HCT116 (cell line): ENCODE measurements at regions not wholly inside any gene's neighbourhood (a gene's known extent, or its start where the extent isn't known, plus 50 kb on each side); places are given as distances from the start of the nearest gene placed in this dataset.

Experiments used
- ATAC-seq: fragments of 200-7000 bp; cut with Tn5 transposase; 2 replicates; pipeline ENCODE4 v1.9.1; 2020; ENCODE audit warnings: mild to moderate bottlenecking, moderate library complexity
- BruUV-seq: library from RNA; stranded (reverse); fragments of 400-500 nt; replicated peaks from 2 replicates; lab custom pipeline; 2021; lab: Mats Ljungman, UMichigan
- CTCF ChIA-PET: fragments of 300-600 bp; sonication (Branson Sonifier 250); formaldehyde crosslinking; loops from one replicate; lab custom pipeline; 2021; ENCODE audit warnings: antibody characterized with exemption; lab: Charles Lee
- POLR2A ChIA-PET: fragments of 300-600, 350-600 bp; sonication (Branson Sonifier 250); formaldehyde crosslinking; loops from one replicate; lab custom pipeline; 2021; ENCODE audit warnings: antibody characterized with exemption; lab: Charles Lee
- RAD21 ChIA-PET, 2 experiments: fragments of 300-600 bp; sonication (Branson Sonifier 250); formaldehyde crosslinking; loops; one replicate each; lab custom pipeline; 2023; ENCODE audit warnings: low total read pairs in 2 of 2; ENCODE audit not compliant: uncharacterized antibody in 2 of 2, unreplicated experiment in 2 of 2, low non-redundant PET in 1 of 2; lab: Charles Lee
- DNase-seq: peaks from one replicate; pipeline ENCODE4 v3.0.0-alpha.2; 2010; ENCODE audit warnings: low read depth, low spot score
- H2AFZ ChIP-seq: fragments of 200-600 bp; shearing (Covaris generic), sonication (generic); 2 replicates; pipeline ENCODE4 v1.6.1; 2017; ENCODE audit warnings: low read depth, mixed run types, mixed read lengths, antibody characterized with exemption, low read length; ENCODE audit not compliant: poor library complexity, severe bottlenecking
- H3K27ac ChIP-seq: 2 replicates; pipeline ENCODE4 v1.5.1; 2012; ENCODE audit warnings: low read depth, low read length
- H3K27me3 ChIP-seq: fragments of 200-600 bp; sonication (generic); 2 replicates; pipeline ENCODE4 v1.6.1; 2016; ENCODE audit warnings: mixed run types, low read length, mixed read lengths; ENCODE audit not compliant: insufficient read depth
- H3K36me3 ChIP-seq, 2 experiments: fragments of 200-500 bp in 1 of 2; fragments of 200-600 bp in 1 of 2; sonication (Bioruptor generic) in 1 of 2; sonication (generic) in 1 of 2; 2 replicates each; pipeline versions ENCODE4 v1.5.1 to v1.6.1; 2014 to 2016; ENCODE audit warnings: low read length in 2 of 2, inconsistent platforms in 1 of 2, mixed read lengths in 1 of 2, mixed run types in 1 of 2; ENCODE audit not compliant: insufficient read depth in 2 of 2, control insufficient read depth in 1 of 2
- H3K4me1 ChIP-seq, 2 experiments: fragments of 200-600 bp in 1 of 2; sonication (generic) in 1 of 2; 2 replicates each; pipeline versions ENCODE4 v1.5.1 to v1.6.1; 2012 to 2017; ENCODE audit warnings: low read length in 2 of 2, inconsistent platforms in 1 of 2, mild to moderate bottlenecking in 1 of 2, mixed read lengths in 1 of 2, mixed run types in 1 of 2, moderate library complexity in 1 of 2; ENCODE audit not compliant: insufficient read depth in 2 of 2, control insufficient read depth in 1 of 2
- H3K4me2 ChIP-seq: fragments of 200-600 bp; sonication (generic); 2 replicates; pipeline ENCODE4 v1.6.1; 2017; ENCODE audit warnings: mixed run types, low read length, mixed read lengths
- H3K4me3 ChIP-seq, 2 experiments: fragments of 200-600 bp in 1 of 2; sonication (generic) in 1 of 2; replicated peaks in 1 of 2; 2 replicates each; pipeline ENCODE4 v1.5.1; 2011 to 2016; ENCODE audit warnings: low read length in 2 of 2, control low read depth in 1 of 2, low read depth in 1 of 2, mild to moderate bottlenecking in 1 of 2, mixed read lengths in 1 of 2, mixed run types in 1 of 2
- H3K79me2 ChIP-seq: fragments of 200-600 bp; sonication (generic); 2 replicates; pipeline ENCODE4 v1.6.1; 2017; ENCODE audit warnings: mild to moderate bottlenecking, mixed run types, low read length, moderate library complexity, mixed read lengths; ENCODE audit not compliant: insufficient read depth
- H3K9ac ChIP-seq: fragments of 200-600 bp; sonication (generic); 2 replicates; pipeline ENCODE4 v1.6.1; 2016; ENCODE audit warnings: low read length, mixed read lengths
- H3K9me2 ChIP-seq: fragments of 200-600 bp; sonication (generic), shearing (Covaris generic); 2 replicates; pipeline ENCODE4 v1.6.1; 2017; ENCODE audit warnings: mixed run types, mild to moderate bottlenecking, moderate library complexity; ENCODE audit not compliant: insufficient read depth
- H3K9me3 ChIP-seq, 2 experiments: fragments of 200-500 bp in 1 of 2; fragments of 200-600 bp in 1 of 2; sonication (Bioruptor generic) in 1 of 2; sonication (generic) in 1 of 2; 2 replicates each; pipeline ENCODE4 v1.6.1; 2014 to 2017; ENCODE audit warnings: low read length in 2 of 2, mixed read lengths in 2 of 2, inconsistent platforms in 1 of 2, low read depth in 1 of 2, mild to moderate bottlenecking in 1 of 2, mixed run types in 1 of 2, moderate library complexity in 1 of 2; ENCODE audit not compliant: control insufficient read depth in 1 of 2, insufficient read depth in 1 of 2
- H4K20me1 ChIP-seq: fragments of 200-600 bp; sonication (generic), shearing (Covaris generic); 2 replicates; pipeline ENCODE4 v1.6.1; 2017; ENCODE audit warnings: mixed run types, mild to moderate bottlenecking, moderate library complexity; ENCODE audit not compliant: insufficient read depth
- CBX3 ChIP-seq: IDR thresholded peaks from 2 replicates; pipeline ENCODE4 v1.6.1; 2012; ENCODE audit warnings: low read depth
- CEBPB ChIP-seq: IDR thresholded peaks from 2 replicates; pipeline ENCODE4 v1.6.1; 2012; ENCODE audit warnings: low read depth
- EZH2phosphoT487 ChIP-seq: fragments of 200-600 bp; IDR thresholded peaks from 2 replicates; pipeline ENCODE4 v1.6.1; 2018; ENCODE audit warnings: antibody characterized with exemption, borderline replicate concordance
- JUND ChIP-seq: IDR thresholded peaks from 2 replicates; pipeline ENCODE4 v1.6.1; 2012
- POLR2A ChIP-seq: IDR thresholded peaks from 2 replicates; pipeline ENCODE4 v1.7.0; 2011; ENCODE audit warnings: borderline replicate concordance; ENCODE audit not compliant: insufficient read depth, insufficient read length; ENCODE audit errors: extremely low read depth
- POLR2AphosphoS5 ChIP-seq: IDR thresholded peaks from 2 replicates; pipeline ENCODE4 v1.6.1; 2011; ENCODE audit warnings: mild to moderate bottlenecking, low read depth, low read length, moderate library complexity
- RAD21 ChIP-seq: IDR thresholded peaks from 2 replicates; pipeline ENCODE4 v1.6.1; 2012; ENCODE audit warnings: low read depth, mild to moderate bottlenecking
- REST ChIP-seq: IDR thresholded peaks from 2 replicates; pipeline ENCODE4 v1.6.1; 2012; ENCODE audit warnings: low read depth
- ZNF274 ChIP-seq: fragments of 200-500 bp; sonication (Bioruptor generic); IDR thresholded peaks from 2 replicates; pipeline ENCODE4 v1.6.1; 2014; ENCODE audit warnings: mild to moderate bottlenecking, low read depth, low read length, inconsistent platforms
- intact Hi-C: fragments of 100-400 bp; cut with micrococcal nuclease; formaldehyde crosslinking; loops from 2 replicates; pipeline ENCODE4 v1.10.0; 2022

- BruUV-seq, result no TSS peak
- H3K9ac ChIP-seq, result no peak overlapping the region
- ATAC-seq, result no peak
- no peaks in the 10 kb centered on the region for H3K4me1 ChIP-seq
- TF ChIP-seq ZNF274, result no peak
- no peak for TF ChIP-seq CBX3
- no peak for TF ChIP-seq JUND
- TF ChIP-seq REST, result no peak
- no peak for TF ChIP-seq CEBPB
- TF ChIP-seq POLR2AphosphoS5, result no peak
- no peak for TF ChIP-seq EZH2phosphoT487
- no peak for TF ChIP-seq POLR2A
- no peak for TF ChIP-seq RAD21
- no peak overlapping the region for H3K4me2 ChIP-seq
- ChIA-PET POLR2A (no interaction called here), RAD21 (no interaction called here), CTCF (interaction anchor here (0.7 kb wide), 1 partner anchor 77 kb away, joined by 3 read pairs; no protein-coding TSS in a partner anchor)
- no peak overlapping the region for H3K27ac ChIP-seq
- H3K27me3 ChIP-seq, result no peaks in the 10 kb centered on the region
- no peak overlapping the region for H2AFZ ChIP-seq
- intact Hi-C loops, result no loop called here
- H4K20me1 ChIP-seq, result no peaks in the 10 kb centered on the region
- H3K79me2 ChIP-seq, result no peaks in the 10 kb centered on the region
- H3K9me3 ChIP-seq, result no peaks in the 10 kb centered on the region
- DNase-seq, result no peak
- no peaks in the 10 kb centered on the region for H3K9me2 ChIP-seq
- no peaks in the 10 kb centered on the region for H3K36me3 ChIP-seq
- no peak overlapping the region for H3K4me3 ChIP-seq
Measured at GRCh38 chr4:54516556-54517215, 141.1 kb upstream of the KIT start.
